Right ventricle myocardium inferior (tissue), 1 donor: ENCODE measurements at regions not wholly inside any gene's neighbourhood (a gene's known extent, or its start where the extent isn't known, plus 50 kb on each side); places are given as distances from the start of the nearest gene placed in this dataset.
A peak's percentile ranks its signal among the peaks of the same experiment; 100 is the strongest.
"Not testable (repeated sequence)": the region's sequence is repeated elsewhere in the genome, so short reads cannot be mapped to it uniquely, and the experiment has no call there.

ENCODE experiments used
- ATAC-seq: fragments of 200-7000 bp; cut with Tn5 transposase; one replicate; pipeline ENCODE4 v1.9.1; 2020; ENCODE audit warnings: mild to moderate bottlenecking, moderate library complexity
- DNase-seq: peaks from one replicate; pipeline ENCODE4 v3.0.0; 2021; ENCODE audit errors: missing footprints
- intact Hi-C: fragments of 100-400 bp; cut with DNase I; formaldehyde crosslinking; loops from one replicate; pipeline ENCODE4 v1.11.0; 2022
- donor health status: DM: no; HTN: yes; CAD: no; lungs with severe emphysema.

GRCh38 chr10:83427101-83427500, 712.2 kb upstream of the GHITM start:
- ATAC-seq, result no peak
- intact Hi-C loops, result no loop called here

GRCh38 chr10:83432261-83433045, 706.9 kb upstream of the GHITM start:
- DNase-seq, result no peak
- intact Hi-C loops, result no loop called here
- no peak for ATAC-seq

More at GRCh38 chr10:83427101-83427500, 712.2 kb upstream of the GHITM start:
- DNase-seq, result no peak

DNA sequence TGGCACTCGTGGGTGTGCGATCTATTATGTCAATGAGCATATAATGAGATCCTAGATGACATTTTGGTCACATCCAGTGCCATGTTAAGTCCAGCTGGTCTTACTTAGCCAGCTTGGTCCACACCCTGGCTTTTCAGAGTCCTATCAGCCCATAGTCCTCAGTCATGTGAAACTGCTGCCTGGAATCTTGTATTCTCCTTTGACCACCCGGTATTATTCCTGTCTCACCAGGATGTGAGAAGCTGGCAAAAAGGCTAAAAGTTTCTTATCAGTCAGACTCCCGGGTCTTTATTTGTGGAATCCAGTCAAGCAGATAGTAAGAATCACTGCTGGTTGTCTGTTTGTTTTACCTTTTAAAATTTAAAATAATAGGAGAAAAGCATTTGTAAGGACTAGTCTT, 705.6 kb upstream of the GHITM start:
- DNase-seq (no peak), ATAC-seq (no peak)
- intact Hi-C loops, result no loop called here

GRCh38 chr10:83448013-83448412, 691.3 kb upstream of the GHITM start:
- intact Hi-C loops, result no loop called here
- DNase-seq (no peak), ATAC-seq (no peak)

- intact Hi-C loops, result no loop called here
- ATAC-seq (no peak), DNase-seq (peak; percentile 63)
Observed at GRCh38 chr10:83458611-83459010, 680.7 kb upstream of the GHITM start.

- ATAC-seq (no peak), DNase-seq (no peak)
- intact Hi-C loops, result no loop called here
Observed at GRCh38 chr10:83459124-83459523, 680.2 kb upstream of the GHITM start.

GRCh38 chr10:83469728-83470331, 669.5 kb upstream of the GHITM start:
- intact Hi-C loops, result loop anchor here (2.0 kb wide), 1 partner anchor 33 kb away; no protein-coding TSS in a partner anchor
- ATAC-seq, result no peak
- no peak for DNase-seq

GRCh38 chr10:83476211-83476610, 663.1 kb upstream of the GHITM start:
- ATAC-seq (no peak), DNase-seq (no peak)
- intact Hi-C loops, result no loop called here

GRCh38 chr10:83489161-83489560, 650.1 kb upstream of the GHITM start:
- DNase-seq (no peak), ATAC-seq (no peak)
- intact Hi-C loops, result no loop called here

DNA sequence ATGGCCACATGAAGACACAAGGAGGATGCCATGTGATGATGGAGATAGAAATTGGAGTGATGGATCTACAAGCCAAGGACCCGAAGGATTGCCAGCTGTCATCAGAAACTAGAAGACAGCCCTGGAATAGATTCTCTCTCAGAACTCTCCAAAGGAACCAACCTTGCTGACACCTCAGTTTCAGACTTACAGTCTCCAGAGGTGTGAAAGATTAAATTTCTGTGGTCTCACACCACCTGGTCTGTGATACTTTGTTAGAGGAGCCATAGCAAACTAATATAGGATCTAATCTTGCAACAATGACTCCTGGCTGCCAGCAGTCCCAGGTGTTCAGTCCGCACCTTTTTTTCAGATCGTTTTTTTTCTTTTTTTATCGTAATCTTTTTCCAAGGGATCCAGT, 647.3 kb upstream of the GHITM start:
- intact Hi-C loops, result no loop called here

GRCh38 chr10:83512681-83513080, 626.6 kb upstream of the GHITM start:
- intact Hi-C loops, result no loop called here
- ATAC-seq, result no peak
- DNase-seq, result no peak

More for the DNA sequence above, 647.3 kb upstream of the GHITM start:
- no peak for ATAC-seq
- DNase-seq, result no peak

DNA sequence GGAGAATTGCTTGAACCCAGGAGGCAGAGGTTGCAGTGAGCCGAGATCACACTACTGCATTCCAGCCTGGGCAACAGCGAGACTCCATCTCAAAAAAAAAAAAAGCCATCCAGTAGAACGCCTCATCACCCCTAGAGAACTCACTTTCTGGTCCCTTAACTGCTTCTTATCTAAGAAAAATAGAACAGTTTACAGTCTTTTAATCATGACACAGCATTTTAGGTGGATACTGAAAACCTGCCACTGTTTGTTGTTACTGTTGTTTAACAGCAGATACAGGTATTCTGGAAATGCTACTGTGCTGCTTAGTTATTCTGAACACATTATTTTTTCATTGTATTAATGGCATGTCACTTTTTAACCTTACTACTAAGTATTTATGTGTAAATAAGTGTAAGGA, 624.3 kb upstream of the GHITM start:
- intact Hi-C loops, result no loop called here
- DNase-seq, result no peak
- ATAC-seq, result no peak

DNA sequence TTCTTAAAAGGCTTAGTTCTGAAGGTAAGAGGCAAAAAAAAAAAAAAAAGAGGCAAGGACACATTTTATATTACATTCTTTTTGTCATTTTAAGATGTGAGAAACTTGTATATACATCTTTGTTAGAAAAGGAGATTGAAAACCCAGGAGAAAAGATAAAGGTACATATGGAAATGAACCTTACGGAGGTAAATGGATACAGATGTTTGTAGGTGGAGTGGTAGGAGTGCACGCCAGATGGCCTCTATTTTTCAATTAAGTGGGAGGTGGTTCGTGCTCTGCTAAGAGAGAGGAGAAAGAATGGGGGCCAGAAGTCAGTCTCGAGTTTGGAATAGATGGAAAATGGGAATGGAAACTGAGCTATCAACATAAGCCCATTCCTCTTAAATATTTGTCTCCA, 622.5 kb upstream of the GHITM start:
- DNase-seq (no peak), ATAC-seq (no peak)
- intact Hi-C loops, result no loop called here

GRCh38 chr10:83517456-83517855, 621.9 kb upstream of the GHITM start:
- intact Hi-C loops, result no loop called here
- no peak for ATAC-seq

GRCh38 chr10:83518779-83519178, 620.5 kb upstream of the GHITM start:
- ATAC-seq, result no peak
- no peak for DNase-seq
- intact Hi-C loops, result no loop called here

More at GRCh38 chr10:83517456-83517855, 621.9 kb upstream of the GHITM start:
- DNase-seq, result no peak

DNA sequence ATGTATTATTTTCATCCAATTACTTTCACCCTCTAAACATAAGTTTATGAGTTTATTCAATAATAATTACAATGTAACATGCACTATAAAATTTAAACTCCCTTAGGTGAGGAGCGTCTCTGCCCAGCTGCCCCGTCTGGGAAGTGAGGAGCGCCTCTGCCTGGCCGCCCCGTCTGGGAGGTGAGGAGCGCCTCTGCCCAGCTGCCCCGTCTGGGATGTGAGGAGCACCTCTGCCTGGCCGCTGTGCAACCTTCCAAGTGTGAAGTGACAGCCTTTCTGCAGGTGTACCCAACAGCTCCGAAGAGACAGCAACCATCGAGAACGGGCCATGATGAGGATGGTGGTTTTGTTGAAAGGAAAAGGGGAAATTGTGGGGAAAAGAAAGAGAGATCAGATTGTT, 618.9 kb upstream of the GHITM start:
- DNase-seq, intact Hi-C loops, ATAC-seq: not testable (repeated sequence)

GRCh38 chr10:83522456-83522855, 616.9 kb upstream of the GHITM start:
- intact Hi-C loops, result no loop called here
- no peak for ATAC-seq
- DNase-seq, result no peak

DNA sequence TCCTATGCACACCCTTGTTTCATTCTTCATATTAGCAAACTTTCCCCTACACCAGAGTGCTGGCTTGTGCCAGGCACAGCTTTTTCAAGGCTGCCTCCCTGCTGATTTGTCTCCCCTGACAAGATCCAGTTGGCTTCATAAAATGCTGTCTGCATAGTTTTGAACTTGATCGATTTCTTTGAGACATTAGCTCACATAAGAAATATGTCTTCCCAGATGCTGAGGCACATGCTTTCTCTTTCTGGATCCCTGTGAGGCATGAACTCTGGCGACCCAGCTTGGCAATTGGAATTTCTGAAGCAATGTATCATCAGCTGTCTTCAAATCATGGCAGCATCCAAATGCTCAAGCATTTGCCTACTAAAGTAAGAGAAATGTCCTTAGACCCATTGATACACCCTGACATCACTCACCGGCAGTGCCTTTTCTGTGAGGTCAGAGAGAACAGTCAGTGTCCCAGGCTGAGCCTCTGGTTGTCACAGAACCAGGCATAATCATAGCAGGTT, 616.4 kb upstream of the GHITM start:
- no peak for DNase-seq
- ATAC-seq, result peak; percentile 84
- intact Hi-C loops, result no loop called here

DNA sequence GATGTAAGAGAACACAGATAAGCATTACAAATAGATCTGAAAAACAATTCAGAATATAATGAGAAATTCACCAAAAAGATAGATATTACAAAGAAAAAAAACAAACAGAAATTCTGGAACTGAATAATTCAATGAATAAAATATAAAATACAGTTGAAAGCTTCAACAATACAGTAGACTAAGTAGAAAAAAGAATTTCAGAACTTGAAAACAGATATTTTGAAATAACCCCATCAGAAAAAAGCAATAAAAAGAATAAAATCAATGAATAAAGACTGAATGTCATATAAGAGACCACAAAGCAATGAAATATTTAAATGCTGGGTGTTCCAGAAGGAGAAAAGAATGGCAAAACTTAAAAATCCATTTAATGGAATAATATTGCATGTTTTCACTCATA, 611.4 kb upstream of the GHITM start:
- no peak for ATAC-seq
- no peak for DNase-seq
- intact Hi-C loops, result no loop called here

DNA sequence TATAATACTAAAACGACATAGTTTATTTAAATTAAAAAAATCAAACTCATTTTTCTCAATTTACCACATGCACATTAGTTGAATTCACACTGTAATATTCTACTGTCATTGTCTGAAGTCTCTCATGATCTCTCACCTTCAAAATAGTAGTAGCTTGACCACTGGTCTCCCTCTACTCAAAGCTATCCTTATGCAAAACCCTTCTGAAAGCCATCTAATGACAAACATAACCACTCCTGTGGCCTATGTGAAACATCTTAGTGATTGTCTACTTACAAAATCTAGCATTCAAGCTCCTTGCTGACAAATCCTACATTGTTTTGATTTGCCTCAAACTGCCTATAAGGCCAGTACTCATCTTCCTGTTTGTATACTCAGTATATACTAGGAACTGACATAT, 606.0 kb upstream of the GHITM start:
- intact Hi-C loops, result no loop called here
- DNase-seq (no peak), ATAC-seq (no peak)
